ENCODE measurements at regions not wholly inside any gene's neighbourhood (a gene's known extent, or its start where the extent isn't known, plus 50 kb on each side); places are given as distances from the start of the nearest gene placed in this dataset.

GRCh38 chr13:46953941-46954340 lies 57.1 kb upstream of the HTR2A start:
- no peak for DNase-seq

- peak; percentile 68 for DNase-seq
These were observed 56.5 kb upstream of the HTR2A start for GRCh38 chr13:46953331-46953730.

GRCh38 chr13:46951516-46951915 lies 54.7 kb upstream of the HTR2A start:
- DNase-seq, result no peak

- no peak for DNase-seq
These were observed 52.4 kb upstream of the HTR2A start for GRCh38 chr13:46949211-46949610.

GRCh38 chr13:46948338-46948737 lies 51.5 kb upstream of the HTR2A start:
- no peak for DNase-seq

GRCh38 chr13:46947425-46948191 lies 50.8 kb upstream of the HTR2A start:
- DNase-seq, result no peak

Measured in SIG-M5 (cell line).